Esophagus muscularis mucosa (tissue), 4 donors: ENCODE measurements at regions not wholly inside any gene's neighbourhood (a gene's known extent, or its start where the extent isn't known, plus 50 kb on each side); places are given as distances from the start of the nearest gene placed in this dataset.

Experiments
- DNase-seq: peaks from one replicate; pipeline ENCODE4 v3.0.0-alpha.2; 2017; ENCODE audit errors: extremely low spot score
- H3K27ac ChIP-seq, 4 donors: fragments of 200-600 bp; sonication (generic); replicated peaks in 1 of 4; 1 replicate in 3 of 4; 2 replicates in 1 of 4; pipeline ENCODE4 v1.5.1; 2016 to 2019; ENCODE audit warnings: mild to moderate bottlenecking in 1 of 4
- H3K27me3 ChIP-seq, 4 donors: fragments of 200-600 bp; sonication (generic); one replicate each; pipeline versions ENCODE4 v1.5.1 to v1.6.0; 2016 to 2019
- H3K36me3 ChIP-seq, 4 donors: fragments of 200-600 bp; sonication (generic); one replicate each; pipeline ENCODE4 v1.5.1; 2016 to 2019
- H3K4me1 ChIP-seq, 4 donors: fragments of 200-600 bp; sonication (generic); one replicate each; pipeline ENCODE4 v1.5.1; 2016 to 2019
- H3K4me3 ChIP-seq, 4 donors: fragments of 200-600 bp; sonication (generic); 1 replicate in 2 of 4; 2 replicates in 2 of 4; pipeline ENCODE4 v1.5.1; 2016 to 2019; ENCODE audit warnings: mild to moderate bottlenecking in 4 of 4, moderate library complexity in 1 of 4
- H3K9me3 ChIP-seq, 4 donors: fragments of 200-600 bp; sonication (generic); 1 replicate in 3 of 4; 2 replicates in 1 of 4; pipeline ENCODE4 v1.5.1; 2016 to 2019
- CTCF ChIP-seq, 3 experiments: fragments of 200-600 bp in 2 of 3; fragments of 450-650 bp in 1 of 3; sonication (generic) in 2 of 3; IDR thresholded peaks; one replicate each; pipeline ENCODE4 v1.5.1; 2017 to 2019; ENCODE audit warnings: antibody characterized with exemption in 3 of 3, mild to moderate bottlenecking in 2 of 3, moderate library complexity in 1 of 3
- EP300 ChIP-seq: sonication (generic); formaldehyde crosslinking; IDR thresholded peaks from one replicate; pipeline ENCODE4 v1.6.1; 2017; ENCODE audit warnings: antibody characterized with exemption
- POLR2A ChIP-seq: fragments of 450-650 bp; IDR thresholded peaks from one replicate; pipeline ENCODE4 v1.6.1; 2017; ENCODE audit warnings: antibody characterized with exemption, moderate library complexity, mild to moderate bottlenecking, low read depth
- POLR2AphosphoS5 ChIP-seq, 2 donors: sonication (generic); formaldehyde crosslinking; IDR thresholded peaks; one replicate each; pipeline ENCODE4 v1.6.1; 2017; ENCODE audit warnings: antibody characterized with exemption in 2 of 2
- WGBS: methylation state at CpG from one replicate; pipeline ENCODE4 v1.1.5; 2018; 5-methylcytosine and 5-hydroxymethylcytosine counted together
- intact Hi-C: fragments of 100-400 bp; cut with DNase I; formaldehyde crosslinking; loops from one replicate; pipeline ENCODE4 v1.15.1; 2023

GRCh38 chr6:106748547-106749207, 119.3 kb downstream of the QRSL1 start:
- no peaks in the 10 kb centered on the region for H3K36me3 ChIP-seq
- no peak for DNase-seq
- WGBS = 72% methylated on average over 3 of the region's 3 CpGs
- TF ChIP-seq CTCF (IDR thresholded peaks at IDR 0.05) = no peak
- TF ChIP-seq POLR2A = no peak
- no peak for TF ChIP-seq POLR2AphosphoS5 (IDR thresholded peaks at IDR 0.05)
- TF ChIP-seq EP300 = no peak
- no peaks in the 10 kb centered on the region for H3K4me1 ChIP-seq
- intact Hi-C loops = no loop called here
- peaks cover 0 to 6% (median 0%) of the 10 kb centered on the region in 4 donors for H3K9me3 ChIP-seq
- no peak overlapping the region for H3K4me3 ChIP-seq
- H3K27ac ChIP-seq = no peak overlapping the region
- no peaks in the 10 kb centered on the region for H3K27me3 ChIP-seq

- no peaks in the 10 kb centered on the region for H3K27me3 ChIP-seq
- no peaks in the 10 kb centered on the region for H3K36me3 ChIP-seq
- H3K27ac ChIP-seq = no peak overlapping the region
- TF ChIP-seq CTCF (IDR thresholded peaks at IDR 0.05) (no peak), POLR2AphosphoS5 (IDR thresholded peaks at IDR 0.05) (no peak), EP300 (no peak), POLR2A (no peak)
- H3K4me1 ChIP-seq = no peaks in the 10 kb centered on the region
- no peak overlapping the region for H3K4me3 ChIP-seq
- 100% methylated on average over 1 of the region's 1 CpG for WGBS
- DNase-seq = no peak
- peaks cover 0 to 6% (median 0%) of the 10 kb centered on the region in 4 donors for H3K9me3 ChIP-seq
- intact Hi-C loops = no loop called here
Observed at GRCh38 chr6:106747139-106747538, 117.8 kb downstream of the QRSL1 start.

GRCh38 chr6:106746652-106747051, 117.3 kb downstream of the QRSL1 start:
- Histone ChIP-seq H3K4me1 (no peaks in the 10 kb centered on the region), H3K4me3 (no peak overlapping the region), H3K9me3 (peaks cover 0 to 6% (median 0%) of the 10 kb centered on the region in 4 donors), H3K27ac (no peak overlapping the region), H3K36me3 (no peaks in the 10 kb centered on the region), H3K27me3 (no peaks in the 10 kb centered on the region)
- 76% methylated on average over 3 of the region's 3 CpGs for WGBS
- intact Hi-C loops = no loop called here
- TF ChIP-seq CTCF (IDR thresholded peaks at IDR 0.05) = no peak
- TF ChIP-seq POLR2AphosphoS5 (IDR thresholded peaks at IDR 0.05) = no peak
- no peak for TF ChIP-seq POLR2A
- no peak for TF ChIP-seq EP300
- DNase-seq = no peak

GRCh38 chr6:106745824-106746582, 116.6 kb downstream of the QRSL1 start:
- peaks cover 0 to 6% (median 0%) of the 10 kb centered on the region in 4 donors for H3K9me3 ChIP-seq
- no peaks in the 10 kb centered on the region for H3K36me3 ChIP-seq
- no peaks in the 10 kb centered on the region for H3K4me1 ChIP-seq
- H3K27ac ChIP-seq = no peak overlapping the region
- TF ChIP-seq CTCF (IDR thresholded peaks at IDR 0.05) (no peak), EP300 (no peak), POLR2A (no peak)
- no peak for DNase-seq
- 85% methylated on average over 5 of the region's 5 CpGs for WGBS
- intact Hi-C loops = no loop called here
- no peaks in the 10 kb centered on the region for H3K27me3 ChIP-seq
- no peak overlapping the region for H3K4me3 ChIP-seq
